DOHH2 (cell line): ENCODE measurements at regions not wholly inside any gene's neighbourhood (a gene's known extent, or its start where the extent isn't known, plus 50 kb on each side); places are given as distances from the start of the nearest gene placed in this dataset.

Source experiments
- H3F3A ChIP-seq: fragments of 200-600 bp; sonication (generic), shearing (Covaris generic); 2 replicates; pipeline ENCODE4 v1.6.0; 2016; ENCODE audit warnings: antibody characterized with exemption, mild to moderate bottlenecking; ENCODE audit not compliant: control insufficient read depth, insufficient read depth
- H3K27ac ChIP-seq: fragments of 200-600 bp; sonication (generic); 2 replicates; pipeline ENCODE4 v1.5.1; 2014; ENCODE audit warnings: low read depth, mild to moderate bottlenecking, low read length, moderate library complexity
- H3K27me3 ChIP-seq: fragments of 200-600 bp; sonication (generic); 2 replicates; pipeline ENCODE4 v1.6.1; 2014; ENCODE audit warnings: mild to moderate bottlenecking, low read length, mixed read lengths; ENCODE audit not compliant: control insufficient read depth
- H3K36me3 ChIP-seq: fragments of 200-600 bp; sonication (generic); 2 replicates; pipeline ENCODE4 v1.6.1; 2014; ENCODE audit warnings: mild to moderate bottlenecking, low read length, moderate library complexity, mixed read lengths; ENCODE audit not compliant: control insufficient read depth
- H3K4me1 ChIP-seq: fragments of 200-600 bp; sonication (generic); 2 replicates; pipeline ENCODE4 v1.6.1; 2014; ENCODE audit warnings: mild to moderate bottlenecking, low read length, mixed read lengths; ENCODE audit not compliant: control insufficient read depth
- H3K4me2 ChIP-seq: fragments of 200-600 bp; sonication (generic); 2 replicates; pipeline ENCODE4 v1.6.0; 2014; ENCODE audit warnings: mild to moderate bottlenecking, low read length, moderate library complexity
- H3K4me3 ChIP-seq: fragments of 200-600 bp; sonication (generic); 2 replicates; pipeline ENCODE4 v1.5.1; 2014; ENCODE audit warnings: mild to moderate bottlenecking, low read length, mixed read lengths
- H3K79me2 ChIP-seq: fragments of 200-600 bp; sonication (generic); 2 replicates; pipeline ENCODE4 v1.6.1; 2014; ENCODE audit warnings: mild to moderate bottlenecking, low read length, mixed read lengths; ENCODE audit not compliant: control insufficient read depth
- H3K9me2 ChIP-seq: fragments of 200-600 bp; sonication (generic); replicated peaks from 2 replicates; pipeline ENCODE4 v1.6.1; 2014; ENCODE audit warnings: mild to moderate bottlenecking, low read length, mixed read lengths; ENCODE audit not compliant: control insufficient read depth
- H3K9me3 ChIP-seq: fragments of 200-600 bp; sonication (generic); 2 replicates; pipeline ENCODE4 v1.6.1; 2014; ENCODE audit warnings: antibody characterized with exemption, low read length, mixed read lengths; ENCODE audit not compliant: control insufficient read depth, insufficient read depth
- H4K20me1 ChIP-seq: fragments of 200-600 bp; sonication (generic); 2 replicates; pipeline ENCODE4 v1.6.0; 2014; ENCODE audit warnings: low read depth, mild to moderate bottlenecking, antibody characterized with exemption, low read length, moderate library complexity; ENCODE audit not compliant: control insufficient read depth, insufficient read depth
- EZH2phosphoT487 ChIP-seq: fragments of 200-600 bp; sonication (generic); IDR thresholded peaks from 2 replicates; pipeline ENCODE4 v1.6.1; 2017; ENCODE audit warnings: borderline replicate concordance, mild to moderate bottlenecking, antibody characterized with exemption, low read length, moderate library complexity, mixed read lengths
- TF ChIP-seq, protein P1 (sequence below): fragments of 200-600 bp; sonication (generic); IDR thresholded peaks from one replicate; pipeline ENCODE4 v1.5.1; 2014; ENCODE audit warnings: antibody characterized with exemption, mild to moderate bottlenecking, low read depth, low read length; ENCODE audit not compliant: poor library complexity, severe bottlenecking

- Histone ChIP-seq H3K4me3 (no peak overlapping the region), H3K4me2 (no peak overlapping the region), H3K9me2 (no peaks in the 10 kb centered on the region), H3K9me3 (no peaks in the 10 kb centered on the region), H3K36me3 (no peaks in the 10 kb centered on the region), H3F3A (no peaks in the 10 kb centered on the region), H3K79me2 (no peaks in the 10 kb centered on the region), H4K20me1 (no peaks in the 10 kb centered on the region), H3K4me1 (no peaks in the 10 kb centered on the region), H3K27me3 (no peaks in the 10 kb centered on the region), H3K27ac (no peak overlapping the region)
- TF ChIP-seq, protein P1, sequence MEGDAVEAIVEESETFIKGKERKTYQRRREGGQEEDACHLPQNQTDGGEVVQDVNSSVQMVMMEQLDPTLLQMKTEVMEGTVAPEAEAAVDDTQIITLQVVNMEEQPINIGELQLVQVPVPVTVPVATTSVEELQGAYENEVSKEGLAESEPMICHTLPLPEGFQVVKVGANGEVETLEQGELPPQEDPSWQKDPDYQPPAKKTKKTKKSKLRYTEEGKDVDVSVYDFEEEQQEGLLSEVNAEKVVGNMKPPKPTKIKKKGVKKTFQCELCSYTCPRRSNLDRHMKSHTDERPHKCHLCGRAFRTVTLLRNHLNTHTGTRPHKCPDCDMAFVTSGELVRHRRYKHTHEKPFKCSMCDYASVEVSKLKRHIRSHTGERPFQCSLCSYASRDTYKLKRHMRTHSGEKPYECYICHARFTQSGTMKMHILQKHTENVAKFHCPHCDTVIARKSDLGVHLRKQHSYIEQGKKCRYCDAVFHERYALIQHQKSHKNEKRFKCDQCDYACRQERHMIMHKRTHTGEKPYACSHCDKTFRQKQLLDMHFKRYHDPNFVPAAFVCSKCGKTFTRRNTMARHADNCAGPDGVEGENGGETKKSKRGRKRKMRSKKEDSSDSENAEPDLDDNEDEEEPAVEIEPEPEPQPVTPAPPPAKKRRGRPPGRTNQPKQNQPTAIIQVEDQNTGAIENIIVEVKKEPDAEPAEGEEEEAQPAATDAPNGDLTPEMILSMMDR = no peak
- TF ChIP-seq EZH2phosphoT487 = no peak
Observed at GRCh38 chr1:187714470-187714869, 885.7 kb downstream of the PLA2G4A start.

GRCh38 chr1:187715483-187715882, 886.7 kb downstream of the PLA2G4A start:
- Histone ChIP-seq H3K9me3 (no peaks in the 10 kb centered on the region), H4K20me1 (no peaks in the 10 kb centered on the region), H3K27me3 (no peaks in the 10 kb centered on the region), H3K27ac (no peak overlapping the region), H3K4me2 (no peak overlapping the region), H3K4me1 (no peaks in the 10 kb centered on the region), H3K79me2 (no peaks in the 10 kb centered on the region), H3K9me2 (no peaks in the 10 kb centered on the region), H3K4me3 (no peak overlapping the region), H3K36me3 (no peaks in the 10 kb centered on the region), H3F3A (no peaks in the 10 kb centered on the region)
- TF ChIP-seq, protein P1 = no peak
- no peak for TF ChIP-seq EZH2phosphoT487

GRCh38 chr1:187716160-187716559, 887.4 kb downstream of the PLA2G4A start:
- Histone ChIP-seq H3K4me2 (no peak overlapping the region), H3K4me1 (no peaks in the 10 kb centered on the region), H3K27ac (no peak overlapping the region), H3K9me3 (no peaks in the 10 kb centered on the region), H3F3A (no peaks in the 10 kb centered on the region), H3K27me3 (no peaks in the 10 kb centered on the region), H3K79me2 (no peaks in the 10 kb centered on the region), H3K9me2 (no peaks in the 10 kb centered on the region), H3K36me3 (no peaks in the 10 kb centered on the region), H3K4me3 (no peak overlapping the region), H4K20me1 (no peaks in the 10 kb centered on the region)
- TF ChIP-seq, protein P1 = no peak
- no peak for TF ChIP-seq EZH2phosphoT487

DNA sequence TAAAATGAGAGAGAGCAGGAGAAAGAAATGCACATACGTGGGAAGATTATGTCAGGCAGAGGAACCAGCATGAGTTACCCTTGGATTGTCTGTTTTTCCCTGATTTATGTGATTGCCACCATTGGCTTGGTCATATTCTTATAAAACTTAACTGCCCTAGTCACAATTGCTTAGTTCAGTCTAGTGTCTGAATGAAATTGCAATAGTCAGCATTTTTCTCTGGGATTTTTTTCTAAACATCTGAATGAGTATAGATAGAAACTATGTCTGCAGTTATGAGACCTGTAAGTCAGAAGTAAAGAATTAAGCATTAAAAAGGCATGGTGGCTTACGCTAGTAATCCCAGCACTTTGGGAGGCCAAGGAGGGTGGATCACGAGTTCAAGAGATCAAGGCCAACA, 889.8 kb downstream of the PLA2G4A start:
- no peaks in the 10 kb centered on the region for H3K9me2 ChIP-seq
- H3K79me2 ChIP-seq = no peaks in the 10 kb centered on the region
- no peaks in the 10 kb centered on the region for H3K27me3 ChIP-seq
- H3F3A ChIP-seq = no peaks in the 10 kb centered on the region
- H4K20me1 ChIP-seq = no peaks in the 10 kb centered on the region
- H3K36me3 ChIP-seq = no peaks in the 10 kb centered on the region
- TF ChIP-seq EZH2phosphoT487 = no peak
- TF ChIP-seq, protein P1 = no peak
- no peak overlapping the region for H3K27ac ChIP-seq
- H3K4me1 ChIP-seq = no peaks in the 10 kb centered on the region
- H3K9me3 ChIP-seq = no peaks in the 10 kb centered on the region
- no peak overlapping the region for H3K4me3 ChIP-seq
- no peak overlapping the region for H3K4me2 ChIP-seq
